ENCODE measurements at regions not wholly inside any gene's neighbourhood (a gene's known extent, or its start where the extent isn't known, plus 50 kb on each side); places are given as distances from the start of the nearest gene placed in this dataset.
"Not testable (repeated sequence)": the region's sequence is repeated elsewhere in the genome, so short reads cannot be mapped to it uniquely, and the experiment has no call there.

DNA sequence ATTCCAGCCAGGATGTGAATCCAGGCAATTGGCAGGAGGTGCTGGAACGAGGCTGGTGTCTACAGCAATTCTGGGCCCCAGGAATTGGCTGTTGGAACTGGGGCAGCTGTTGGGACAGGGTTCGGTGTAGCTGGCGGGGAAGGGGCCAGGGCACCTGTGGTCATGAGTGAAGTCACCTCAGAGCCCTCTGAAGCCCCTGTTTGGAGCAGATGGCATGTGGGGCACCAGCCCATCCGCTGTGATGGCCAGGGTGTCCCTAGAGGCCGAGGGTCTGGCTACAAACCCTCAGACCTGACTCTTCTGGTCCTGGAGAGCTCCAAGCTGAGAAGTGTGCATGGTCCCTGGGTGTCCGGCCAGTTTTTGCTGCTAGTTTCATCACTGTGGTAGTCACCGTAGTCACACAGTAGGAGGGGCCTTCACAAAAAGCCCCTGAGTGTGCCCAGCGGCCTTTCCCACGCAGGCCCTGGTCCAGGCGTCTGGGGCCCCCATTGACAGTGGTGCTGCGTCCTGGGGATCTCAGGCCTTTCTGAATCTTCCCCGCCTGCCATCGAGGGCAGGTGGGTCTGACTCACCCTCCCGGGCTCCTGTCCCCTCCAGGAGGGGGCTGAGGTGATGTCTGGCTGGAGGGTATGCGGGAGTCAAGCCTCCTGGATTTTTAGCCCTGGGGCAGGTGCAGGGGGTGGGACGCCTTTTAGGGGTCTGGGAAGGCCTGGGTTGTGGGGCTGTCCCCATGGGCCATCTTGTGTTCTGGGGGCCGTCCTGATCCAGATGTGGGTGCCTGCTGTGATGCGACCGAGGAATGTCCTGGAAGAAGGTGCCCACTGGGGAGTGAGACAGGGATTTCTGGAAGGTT lies 368.0 kb downstream of the TMEM121 start:
- TF ChIP-seq, protein P1, sequence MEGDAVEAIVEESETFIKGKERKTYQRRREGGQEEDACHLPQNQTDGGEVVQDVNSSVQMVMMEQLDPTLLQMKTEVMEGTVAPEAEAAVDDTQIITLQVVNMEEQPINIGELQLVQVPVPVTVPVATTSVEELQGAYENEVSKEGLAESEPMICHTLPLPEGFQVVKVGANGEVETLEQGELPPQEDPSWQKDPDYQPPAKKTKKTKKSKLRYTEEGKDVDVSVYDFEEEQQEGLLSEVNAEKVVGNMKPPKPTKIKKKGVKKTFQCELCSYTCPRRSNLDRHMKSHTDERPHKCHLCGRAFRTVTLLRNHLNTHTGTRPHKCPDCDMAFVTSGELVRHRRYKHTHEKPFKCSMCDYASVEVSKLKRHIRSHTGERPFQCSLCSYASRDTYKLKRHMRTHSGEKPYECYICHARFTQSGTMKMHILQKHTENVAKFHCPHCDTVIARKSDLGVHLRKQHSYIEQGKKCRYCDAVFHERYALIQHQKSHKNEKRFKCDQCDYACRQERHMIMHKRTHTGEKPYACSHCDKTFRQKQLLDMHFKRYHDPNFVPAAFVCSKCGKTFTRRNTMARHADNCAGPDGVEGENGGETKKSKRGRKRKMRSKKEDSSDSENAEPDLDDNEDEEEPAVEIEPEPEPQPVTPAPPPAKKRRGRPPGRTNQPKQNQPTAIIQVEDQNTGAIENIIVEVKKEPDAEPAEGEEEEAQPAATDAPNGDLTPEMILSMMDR (IDR thresholded peaks at IDR 0.05), result no peak
- Mint-ChIP-seq H3K27me3 (no peaks in the 10 kb centered on the region), H3K4me3 (peak overlapping the region; percentile 44), H3K9me3 (no peaks in the 10 kb centered on the region), H3K4me1 (peaks cover 22% of the 10 kb centered on the region), H3K27ac (peak overlapping the region; percentile 30), H3K36me3 (ENCODE audit: low read depth) (peaks cover 3% of the 10 kb centered on the region)
- ChIA-PET POLR2A (interaction anchor here (1.6 kb wide), 1 partner anchor 32 kb away, joined by 4 read pairs; no protein-coding TSS in a partner anchor), CTCF (no interaction called here)
- ATAC-seq (ENCODE audit: low read depth), result no peak
- intact Hi-C loops (cut with micrococcal nuclease), result no loop called here
- DNase-seq, result no peak

DNA sequence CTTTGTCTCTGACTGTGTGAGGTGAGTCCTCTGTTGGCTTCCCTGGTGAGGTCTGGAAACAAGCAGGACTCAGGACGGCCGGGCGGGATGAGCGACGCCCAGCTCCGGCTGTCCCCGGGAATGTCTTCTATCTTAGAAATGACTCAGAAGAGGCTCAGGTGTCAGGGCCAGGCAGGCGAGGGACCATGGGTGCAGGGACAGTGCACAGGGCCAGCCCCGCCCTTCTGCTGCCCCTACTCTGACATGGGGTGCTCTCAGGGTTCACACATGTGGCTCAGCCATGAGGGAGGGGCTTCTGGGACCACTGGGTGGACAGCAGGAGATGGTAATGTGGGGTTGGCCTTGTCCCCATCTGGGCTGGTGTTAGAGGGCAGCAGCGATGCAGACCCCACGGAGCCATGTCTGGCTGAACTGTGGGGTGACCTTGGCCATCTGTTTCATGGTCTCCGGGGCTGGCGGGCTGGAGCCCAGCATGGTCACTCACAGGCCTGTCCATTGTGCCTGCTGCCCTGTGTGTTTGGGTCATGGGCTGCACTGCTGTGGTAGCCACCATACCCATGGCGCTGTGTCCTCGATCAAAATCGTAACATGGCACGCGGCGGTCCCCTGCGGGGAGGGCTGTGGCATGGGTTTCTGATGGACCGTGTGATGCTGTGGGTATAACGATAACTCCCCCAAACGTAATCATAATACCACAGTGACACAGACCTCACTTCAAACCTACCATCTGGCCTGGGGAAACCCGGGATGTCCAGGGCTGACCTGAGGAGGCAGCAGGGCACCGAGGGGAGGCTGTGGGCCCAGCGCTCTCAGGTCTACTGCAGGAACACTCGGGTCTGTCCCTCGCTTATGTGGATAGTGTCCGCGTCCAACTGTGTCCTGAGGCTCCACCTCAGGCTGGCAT lies 368.8 kb downstream of the TMEM121 start:
- ChIA-PET POLR2A (interaction anchor here (7.2 kb wide), 1 partner anchor 32 kb away, joined by 63 read pairs; no protein-coding TSS in a partner anchor), CTCF (no interaction called here)
- Mint-ChIP-seq H3K27ac (peak overlapping the region; percentile 30), H3K4me3 (peak overlapping the region; percentile 50), H3K27me3 (no peaks in the 10 kb centered on the region), H3K4me1 (peaks cover 22% of the 10 kb centered on the region), H3K36me3 (ENCODE audit: low read depth) (peaks cover 3% of the 10 kb centered on the region), H3K9me3 (no peaks in the 10 kb centered on the region)
- ATAC-seq (ENCODE audit: low read depth), result no peak
- intact Hi-C loops (cut with micrococcal nuclease), result no loop called here
- DNase-seq, result peak; percentile 1
- TF ChIP-seq, protein P1 (IDR thresholded peaks at IDR 0.05), result no peak

DNA sequence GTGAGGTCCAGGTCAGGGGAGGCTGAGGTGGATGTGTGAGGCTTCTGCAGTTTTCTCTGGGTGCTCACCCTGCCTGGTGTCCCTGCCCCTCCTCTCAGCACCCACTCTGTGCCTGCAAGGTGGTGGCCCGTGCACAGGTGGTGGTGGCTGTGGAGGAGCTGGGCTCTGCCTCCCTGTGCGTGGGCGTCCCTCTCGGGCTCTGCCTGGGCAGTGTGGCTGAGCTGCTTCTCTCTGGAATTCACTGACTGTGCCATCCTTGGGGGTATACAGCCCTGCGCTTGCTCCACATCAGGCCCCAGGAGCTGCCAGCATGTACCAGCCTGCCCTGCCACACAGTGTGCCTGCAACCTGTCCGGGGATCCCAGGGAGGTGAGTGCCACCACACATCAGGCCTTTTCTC lies 369.8 kb downstream of the TMEM121 start:
- H3K27me3 Mint-ChIP-seq; intact Hi-C loops (cut with micrococcal nuclease); H3K36me3 Mint-ChIP-seq (ENCODE audit: low read depth); CTCF ChIA-PET; ATAC-seq (ENCODE audit: low read depth); DNase-seq; H3K9me3 Mint-ChIP-seq: not testable (repeated sequence)
- H3K27ac Mint-ChIP-seq, result peak overlapping the region; percentile 59
- peak overlapping the region; percentile 65 for H3K4me3 Mint-ChIP-seq
- H3K4me1 Mint-ChIP-seq, result peaks cover 22% of the 10 kb centered on the region
- POLR2A ChIA-PET, result interaction anchor here (7.2 kb wide), 1 partner anchor 33 kb away, joined by 63 read pairs; no protein-coding TSS in a partner anchor

DNA sequence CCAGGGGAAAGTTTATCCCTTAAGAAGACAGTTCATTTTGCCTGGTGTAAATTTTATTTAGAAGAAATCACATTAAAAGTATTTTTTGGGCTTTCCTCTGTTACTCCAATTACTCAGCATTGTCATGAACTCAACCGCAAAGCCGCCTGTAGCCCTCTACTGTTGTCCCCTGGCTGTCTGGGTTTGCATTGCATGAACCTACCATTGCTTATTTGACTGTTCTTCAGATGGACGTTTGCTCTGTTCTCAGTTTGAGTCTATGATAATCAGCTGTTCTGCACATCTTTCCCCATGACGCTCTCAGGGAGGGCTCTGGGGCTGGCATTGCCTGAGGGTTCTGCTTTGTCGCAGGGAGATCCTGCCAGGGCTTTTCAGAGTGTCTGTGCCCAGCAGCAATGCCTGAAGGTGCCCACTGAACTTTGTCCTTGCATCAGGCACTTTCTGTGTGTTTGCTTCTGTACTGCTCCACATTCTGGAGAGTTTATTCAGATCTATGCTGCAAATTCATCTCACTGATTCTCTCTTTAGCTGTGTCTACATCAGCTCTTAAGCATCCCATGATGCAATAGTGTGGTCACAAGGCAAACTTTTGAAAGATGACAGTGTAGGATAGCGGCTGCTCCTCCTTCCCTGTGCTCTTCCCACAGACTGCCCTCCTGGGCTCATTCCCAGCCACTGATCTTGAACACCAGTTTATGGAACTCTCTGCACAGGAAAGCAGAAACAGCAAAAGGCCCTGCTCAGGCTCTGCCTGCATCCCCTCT lies 370.8 kb downstream of the TMEM121 start:
- Mint-ChIP-seq H3K4me1 (peaks cover 22% of the 10 kb centered on the region), H3K4me3 (peak overlapping the region; percentile 65), H3K27ac (peak overlapping the region; percentile 59)
- H3K36me3 Mint-ChIP-seq (ENCODE audit: low read depth); CTCF ChIA-PET; H3K27me3 Mint-ChIP-seq; DNase-seq; intact Hi-C loops (cut with micrococcal nuclease); H3K9me3 Mint-ChIP-seq: not testable (repeated sequence)
- POLR2A ChIA-PET, result interaction anchor here (1.1 to 7.2 kb wide), 2 partner anchors 34 to 39 kb away, joined by 3 to 63 read pairs; no protein-coding TSS in a partner anchor
- ATAC-seq (ENCODE audit: low read depth), result peak; percentile 62

DNA sequence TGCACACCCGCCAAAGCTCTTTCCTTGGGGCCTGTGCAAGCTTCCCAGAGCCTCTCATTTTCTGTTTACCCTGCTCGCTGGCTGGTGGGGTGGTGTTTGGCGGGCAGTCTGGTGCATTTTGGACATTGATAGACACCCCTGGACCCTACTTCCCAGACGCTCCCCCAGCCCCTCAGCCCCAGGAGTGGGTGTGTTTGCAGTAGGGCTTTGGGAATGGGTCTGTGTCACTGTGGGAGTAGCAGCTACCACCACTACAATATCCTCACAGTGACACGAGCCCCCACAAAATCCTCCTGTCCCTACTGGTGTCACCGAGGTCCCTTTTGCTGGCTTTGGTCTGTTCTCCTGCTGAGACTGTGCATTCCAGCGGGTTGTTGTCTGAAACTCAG lies 371.3 kb downstream of the TMEM121 start:
- ChIA-PET POLR2A (interaction anchor here (1.1 to 7.2 kb wide), 2 partner anchors 35 to 39 kb away, joined by 3 to 63 read pairs; no protein-coding TSS in a partner anchor), CTCF (no interaction called here)
- H3K27me3 Mint-ChIP-seq, result no peaks in the 10 kb centered on the region
- ATAC-seq (ENCODE audit: low read depth) (no peak), DNase-seq (no peak)
- no peaks in the 10 kb centered on the region for H3K9me3 Mint-ChIP-seq
- H3K4me1 Mint-ChIP-seq, result peaks cover 22% of the 10 kb centered on the region
- intact Hi-C loops (cut with micrococcal nuclease), result no loop called here
- peak overlapping the region; percentile 65 for H3K4me3 Mint-ChIP-seq
- H3K36me3 Mint-ChIP-seq (ENCODE audit: low read depth), result peaks cover 3% of the 10 kb centered on the region
- TF ChIP-seq, protein P1 (IDR thresholded peaks at IDR 0.05), result no peak
- peak overlapping the region; percentile 41 for H3K27ac Mint-ChIP-seq
